Endodermal cell (in vitro differentiated cells): ENCODE measurements at regions not wholly inside any gene's neighbourhood (a gene's known extent, or its start where the extent isn't known, plus 50 kb on each side); places are given as distances from the start of the nearest gene placed in this dataset.

Source experiments
- DNase-seq: peaks from one replicate; pipeline ENCODE4 v3.0.0-alpha.2; 2017
- H3K27ac ChIP-seq: 2 replicates; pipeline ENCODE4 v1.5.1; 2013; ENCODE audit warnings: mild to moderate bottlenecking, low read depth, low read length, moderate library complexity
- H3K27me3 ChIP-seq: 2 replicates; pipeline ENCODE4 v1.6.1; 2013; ENCODE audit warnings: mild to moderate bottlenecking, low read length, moderate library complexity; ENCODE audit not compliant: insufficient read depth, control insufficient read depth, poor library complexity, severe bottlenecking
- H3K36me3 ChIP-seq: 2 replicates; pipeline ENCODE4 v1.7.0; 2013; ENCODE audit warnings: mild to moderate bottlenecking, low read length, moderate library complexity; ENCODE audit not compliant: control insufficient read depth, insufficient read depth
- H3K4me1 ChIP-seq: one replicate; pipeline ENCODE4 v1.7.0; 2013; ENCODE audit warnings: low read length; ENCODE audit not compliant: control insufficient read depth, insufficient read depth
- H3K4me3 ChIP-seq: 2 replicates; pipeline ENCODE4 v1.5.1; 2013; ENCODE audit warnings: mild to moderate bottlenecking, low read length, moderate library complexity
- H3K9ac ChIP-seq: 2 replicates; pipeline ENCODE4 v1.6.1; 2013; ENCODE audit warnings: mild to moderate bottlenecking, low read length, moderate library complexity; ENCODE audit not compliant: poor library complexity, severe bottlenecking; ENCODE audit errors: extremely low read depth
- H3K9me3 ChIP-seq: 2 replicates; pipeline ENCODE4 v1.6.1; 2013; ENCODE audit warnings: mild to moderate bottlenecking, low read length, moderate library complexity; ENCODE audit not compliant: control insufficient read depth
- H3K27ac Mint-ChIP-seq: 2 replicates; pipeline ENCODE4 v1.8.0; 2020; ENCODE audit warnings: mixed read lengths
- H3K27me3 Mint-ChIP-seq: 2 replicates; pipeline ENCODE4 v1.8.0; 2021; ENCODE audit warnings: mild to moderate bottlenecking, mixed read lengths; ENCODE audit not compliant: insufficient read depth
- H3K36me3 Mint-ChIP-seq: 2 replicates; pipeline ENCODE4 v1.8.0; 2020; ENCODE audit warnings: low read depth, mixed read lengths
- H3K4me1 Mint-ChIP-seq: 2 replicates; pipeline ENCODE4 v1.8.0; 2020; ENCODE audit warnings: mixed read lengths
- H3K4me3 Mint-ChIP-seq: 2 replicates; pipeline ENCODE4 v1.8.0; 2020; ENCODE audit warnings: mild to moderate bottlenecking, moderate library complexity, mixed read lengths
- H3K9me3 Mint-ChIP-seq: 2 replicates; pipeline ENCODE4 v1.8.0; 2020; ENCODE audit warnings: mild to moderate bottlenecking, mixed read lengths
- CTCF ChIP-seq: fragments of 200-600 bp; sonication (generic); conservative IDR thresholded peaks from 2 replicates; pipeline ENCODE4 v1.5.0; 2021; ENCODE audit warnings: antibody characterized with exemption, mild to moderate bottlenecking
- WGBS, 2 experiments: methylation state at CpG; one replicate each; pipeline versions ENCODE4 v1.1.5 to v1.1.7; 2013; ENCODE audit warnings: missing lambda C conversion rate in 2 of 2, mixed read lengths in 1 of 2; ENCODE audit not compliant: insufficient coverage in 1 of 2, insufficient read length in 1 of 2; 5-methylcytosine and 5-hydroxymethylcytosine counted together

- Mint-ChIP-seq H3K4me3 (no peak overlapping the region), H3K27me3 (peaks cover 1% of the 10 kb centered on the region), H3K4me1 (peaks cover 42% of the 10 kb centered on the region), H3K9me3 (no peaks in the 10 kb centered on the region), H3K36me3 (no peaks in the 10 kb centered on the region), H3K27ac (peak overlapping the region; percentile 66)
- WGBS, 2 experiments: 84 to 88% methylated on average over 18 to 20 of the region's 20 CpGs
- Histone ChIP-seq H3K9me3 (no peaks in the 10 kb centered on the region), H3K9ac (no peak overlapping the region), H3K4me3 (no peak overlapping the region), H3K4me1 (peaks cover 6% of the 10 kb centered on the region), H3K27me3 (no peaks in the 10 kb centered on the region), H3K27ac (no peak overlapping the region), H3K36me3 (no peaks in the 10 kb centered on the region)
- no peak for DNase-seq
- no peak for TF ChIP-seq CTCF
These were observed 80.9 kb upstream of the CTDP1 start for GRCh38 chr18:79598633-79599175.

- Histone ChIP-seq H3K9me3 (no peaks in the 10 kb centered on the region), H3K27ac (no peak overlapping the region), H3K36me3 (no peaks in the 10 kb centered on the region), H3K27me3 (no peaks in the 10 kb centered on the region), H3K4me3 (no peak overlapping the region), H3K9ac (no peak overlapping the region), H3K4me1 (peaks cover 6% of the 10 kb centered on the region)
- TF ChIP-seq CTCF: no peak
- WGBS, 2 experiments: 83 to 87% methylated on average over 18 to 19 of the region's 19 CpGs
- Mint-ChIP-seq H3K27me3 (peaks cover 1% of the 10 kb centered on the region), H3K9me3 (no peaks in the 10 kb centered on the region), H3K4me3 (no peak overlapping the region), H3K4me1 (peaks cover 40% of the 10 kb centered on the region), H3K27ac (no peak overlapping the region), H3K36me3 (no peaks in the 10 kb centered on the region)
- DNase-seq: no peak
These were observed 80.1 kb upstream of the CTDP1 start for GRCh38 chr18:79599441-79599931.

GRCh38 chr18:79600141-79600540, 79.5 kb upstream of the CTDP1 start:
- Mint-ChIP-seq H3K36me3 (no peaks in the 10 kb centered on the region), H3K27ac (peak overlapping the region; percentile 83), H3K4me1 (peaks cover 35% of the 10 kb centered on the region), H3K27me3 (peaks cover 1% of the 10 kb centered on the region), H3K4me3 (no peak overlapping the region), H3K9me3 (no peaks in the 10 kb centered on the region)
- Histone ChIP-seq H3K27me3 (no peaks in the 10 kb centered on the region), H3K9me3 (no peaks in the 10 kb centered on the region), H3K9ac (no peak overlapping the region), H3K4me3 (no peak overlapping the region), H3K4me1 (peaks cover 6% of the 10 kb centered on the region), H3K27ac (no peak overlapping the region), H3K36me3 (no peaks in the 10 kb centered on the region)
- WGBS, 2 experiments: 90 to 100% methylated on average over 2 to 6 of the region's 6 CpGs
- DNase-seq: no peak
- TF ChIP-seq CTCF: no peak
